ENCODE measurements at regions not wholly inside any gene's neighbourhood (a gene's known extent, or its start where the extent isn't known, plus 50 kb on each side); places are given as distances from the start of the nearest gene placed in this dataset.

GRCh38 chr7:63037242-63037641 lies 961.4 kb upstream of the ZNF722 start:
- Histone ChIP-seq H3K36me3 (no peaks in the 10 kb centered on the region), H3K27ac (no peak overlapping the region), H3K9me3 (no peaks in the 10 kb centered on the region), H3K4me3 (no peak overlapping the region), H3K27me3 (no peaks in the 10 kb centered on the region), H3K4me1 (no peaks in the 10 kb centered on the region)
- TF ChIP-seq POLR2A (IDR thresholded peaks at IDR 0.05) (no peak), CTCF (IDR thresholded peaks at IDR 0.05) (no peak)
- 48% methylated on average over 6 of the region's 6 CpGs for WGBS (ENCODE audit: insufficient coverage, low coverage, low lambda C conversion rate, missing lambda C conversion rate)
- intact Hi-C loops (cut with DNase I) = no loop called here
- no peak for DNase-seq
- ATAC-seq = no peak

- no peaks in the 10 kb centered on the region for H3K9me3 ChIP-seq
- H3K4me1 ChIP-seq = no peaks in the 10 kb centered on the region
- WGBS (ENCODE audit: insufficient coverage, low coverage, low lambda C conversion rate, missing lambda C conversion rate) = 100% methylated on average over 1 of the region's 4 CpGs
- no peak for TF ChIP-seq POLR2A (IDR thresholded peaks at IDR 0.05)
- no peak for TF ChIP-seq CTCF (IDR thresholded peaks at IDR 0.05)
- intact Hi-C loops (cut with DNase I) = no loop called here
- no peak overlapping the region for H3K27ac ChIP-seq
- no peaks in the 10 kb centered on the region for H3K36me3 ChIP-seq
- DNase-seq (no peak), ATAC-seq (no peak)
- no peak overlapping the region for H3K4me3 ChIP-seq
- H3K27me3 ChIP-seq = no peaks in the 10 kb centered on the region
These were observed 959.7 kb upstream of the ZNF722 start for GRCh38 chr7:63038987-63039386.

GRCh38 chr7:63039882-63040281 lies 958.8 kb upstream of the ZNF722 start:
- H3K27me3 ChIP-seq = no peaks in the 10 kb centered on the region
- H3K4me3 ChIP-seq = no peak overlapping the region
- H3K27ac ChIP-seq = no peak overlapping the region
- intact Hi-C loops (cut with DNase I) = no loop called here
- 54% methylated on average over 5 of the region's 8 CpGs for WGBS (ENCODE audit: insufficient coverage, low coverage, low lambda C conversion rate, missing lambda C conversion rate)
- DNase-seq (no peak), ATAC-seq (no peak)
- no peaks in the 10 kb centered on the region for H3K4me1 ChIP-seq
- no peaks in the 10 kb centered on the region for H3K36me3 ChIP-seq
- no peak for TF ChIP-seq CTCF (IDR thresholded peaks at IDR 0.05)
- TF ChIP-seq POLR2A (IDR thresholded peaks at IDR 0.05) = no peak
- H3K9me3 ChIP-seq = no peaks in the 10 kb centered on the region

GRCh38 chr7:63040336-63040735 lies 958.3 kb upstream of the ZNF722 start:
- no peaks in the 10 kb centered on the region for H3K9me3 ChIP-seq
- H3K27me3 ChIP-seq = no peaks in the 10 kb centered on the region
- no peak overlapping the region for H3K4me3 ChIP-seq
- intact Hi-C loops (cut with DNase I) = no loop called here
- WGBS (ENCODE audit: insufficient coverage, low coverage, low lambda C conversion rate, missing lambda C conversion rate) = 45% methylated on average over 10 of the region's 12 CpGs
- ATAC-seq = no peak
- DNase-seq = no peak
- no peak for TF ChIP-seq CTCF (IDR thresholded peaks at IDR 0.05)
- TF ChIP-seq POLR2A (IDR thresholded peaks at IDR 0.05) = no peak
- H3K27ac ChIP-seq = no peak overlapping the region
- no peaks in the 10 kb centered on the region for H3K36me3 ChIP-seq
- H3K4me1 ChIP-seq = no peaks in the 10 kb centered on the region

- DNase-seq (no peak), ATAC-seq (no peak)
- TF ChIP-seq CTCF (IDR thresholded peaks at IDR 0.05) = no peak
- TF ChIP-seq POLR2A (IDR thresholded peaks at IDR 0.05) = no peak
- no peaks in the 10 kb centered on the region for H3K27me3 ChIP-seq
- no peak overlapping the region for H3K4me3 ChIP-seq
- no peaks in the 10 kb centered on the region for H3K9me3 ChIP-seq
- no peaks in the 10 kb centered on the region for H3K36me3 ChIP-seq
- no peak overlapping the region for H3K27ac ChIP-seq
- 60% methylated on average over 1 of the region's 12 CpGs for WGBS (ENCODE audit: insufficient coverage, low coverage, low lambda C conversion rate, missing lambda C conversion rate)
- no peaks in the 10 kb centered on the region for H3K4me1 ChIP-seq
- intact Hi-C loops (cut with DNase I) = no loop called here
These were observed 957.6 kb upstream of the ZNF722 start for GRCh38 chr7:63040966-63041610.
